ENCODE measurements at regions not wholly inside any gene's neighbourhood (a gene's known extent, or its start where the extent isn't known, plus 50 kb on each side); places are given as distances from the start of the nearest gene placed in this dataset.

GRCh38 chr1:42004860-42005259 is 86.1 kb upstream of the HIVEP3 start:
- Mint-ChIP-seq H3K27ac (no peak overlapping the region), H3K4me3 (no peak overlapping the region), H3K36me3 (ENCODE audit: low read depth) (no peaks in the 10 kb centered on the region), H3K9me3 (ENCODE audit: low read depth) (no peaks in the 10 kb centered on the region), H3K4me1 (peaks cover 17% of the 10 kb centered on the region), H3K27me3 (no peaks in the 10 kb centered on the region)
- DNase-seq (no peak), ATAC-seq (no peak)
- intact Hi-C loops (cut with DNase I, micrococcal nuclease): no loop called here
- ChIA-PET POLR2A (no interaction called here), CTCF (no interaction called here)

DNA sequence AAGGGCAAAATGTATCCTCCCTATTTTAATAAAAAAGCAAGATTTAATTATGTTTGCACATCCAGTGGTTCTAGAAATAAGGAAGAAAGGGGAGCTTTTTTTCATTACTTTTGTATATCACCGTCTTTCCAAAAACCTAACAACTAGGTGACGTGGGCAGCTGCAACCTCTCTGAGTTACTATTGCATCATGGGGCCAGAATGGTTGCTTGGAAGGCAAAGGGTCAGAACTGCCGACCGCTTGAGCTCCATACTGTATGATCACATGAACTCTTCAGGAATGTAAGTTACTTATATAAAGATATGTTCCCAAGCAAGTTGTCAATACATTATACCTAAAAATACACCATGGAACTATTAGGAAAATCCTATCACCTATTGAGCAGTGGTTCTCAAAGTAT is 85.6 kb upstream of the HIVEP3 start:
- POLR2A ChIA-PET: no interaction called here
- Mint-ChIP-seq H3K4me3 (no peak overlapping the region), H3K27me3 (no peaks in the 10 kb centered on the region), H3K4me1 (peaks cover 12% of the 10 kb centered on the region), H3K27ac (no peak overlapping the region), H3K36me3 (ENCODE audit: low read depth) (no peaks in the 10 kb centered on the region), H3K9me3 (ENCODE audit: low read depth) (no peaks in the 10 kb centered on the region)
- intact Hi-C loops (cut with DNase I, micrococcal nuclease): no loop called here
- DNase-seq (no peak), ATAC-seq (no peak)
- CTCF ChIA-PET: interaction anchor here (0.7 kb wide), 1 partner anchor 112 kb away, joined by 3 read pairs; no protein-coding TSS in a partner anchor

DNA sequence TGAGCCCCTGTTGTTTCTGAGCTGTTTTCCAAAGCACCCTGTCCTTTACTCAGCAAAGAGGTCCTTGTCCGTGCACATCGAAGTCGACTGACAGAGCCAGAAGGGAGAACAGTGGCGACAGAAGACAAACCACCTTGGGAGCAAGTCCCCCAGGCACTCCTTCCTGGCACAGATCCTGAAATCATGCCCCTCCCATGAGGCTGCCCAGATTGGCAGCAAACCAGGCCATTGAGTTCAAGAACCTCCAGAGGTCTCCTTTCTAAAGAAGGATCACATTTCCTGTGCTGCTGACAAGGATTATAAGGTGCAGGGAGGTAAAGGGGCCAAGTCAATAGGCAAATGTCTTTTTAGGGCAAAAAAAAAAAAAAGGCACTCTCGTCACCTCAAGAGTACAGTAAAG is 84.7 kb upstream of the HIVEP3 start:
- no peak overlapping the region for H3K4me3 Mint-ChIP-seq
- no peaks in the 10 kb centered on the region for H3K9me3 Mint-ChIP-seq (ENCODE audit: low read depth)
- H3K27me3 Mint-ChIP-seq: no peaks in the 10 kb centered on the region
- CTCF ChIA-PET: interaction anchor here (0.7 kb wide), 1 partner anchor 111 kb away, joined by 3 read pairs; no protein-coding TSS in a partner anchor
- peaks cover 11% of the 10 kb centered on the region for H3K4me1 Mint-ChIP-seq
- DNase-seq (no peak), ATAC-seq (no peak)
- no peak overlapping the region for H3K27ac Mint-ChIP-seq
- POLR2A ChIA-PET: no interaction called here
- intact Hi-C loops (cut with DNase I, micrococcal nuclease): no loop called here
- no peaks in the 10 kb centered on the region for H3K36me3 Mint-ChIP-seq (ENCODE audit: low read depth)

GRCh38 chr1:42002220-42002619 is 83.5 kb upstream of the HIVEP3 start:
- no peak overlapping the region for H3K4me3 Mint-ChIP-seq

GRCh38 chr1:42000766-42001165 is 82.0 kb upstream of the HIVEP3 start:
- peaks cover 5% of the 10 kb centered on the region for H3K4me1 Mint-ChIP-seq
- H3K27me3 Mint-ChIP-seq: no peaks in the 10 kb centered on the region
- no peak overlapping the region for H3K4me3 Mint-ChIP-seq
- no peak for DNase-seq
- intact Hi-C loops (cut with DNase I, micrococcal nuclease): no loop called here
- H3K36me3 Mint-ChIP-seq (ENCODE audit: low read depth): no peaks in the 10 kb centered on the region
- ATAC-seq: no peak
- no peak overlapping the region for H3K27ac Mint-ChIP-seq
- ChIA-PET CTCF (no interaction called here), POLR2A (no interaction called here)
- no peaks in the 10 kb centered on the region for H3K9me3 Mint-ChIP-seq (ENCODE audit: low read depth)

More at GRCh38 chr1:42002220-42002619, 83.5 kb upstream of the HIVEP3 start:
- Mint-ChIP-seq H3K27me3 (no peaks in the 10 kb centered on the region), H3K27ac (no peak overlapping the region), H3K9me3 (ENCODE audit: low read depth) (no peaks in the 10 kb centered on the region), H3K4me1 (peaks cover 9% of the 10 kb centered on the region), H3K36me3 (ENCODE audit: low read depth) (no peaks in the 10 kb centered on the region)
- CTCF ChIA-PET: interaction anchor here (0.7 kb wide), 1 partner anchor 1229 kb away, joined by 3 read pairs; no protein-coding TSS in a partner anchor
- DNase-seq (no peak), ATAC-seq (no peak)
- POLR2A ChIA-PET: no interaction called here
- intact Hi-C loops (cut with DNase I, micrococcal nuclease): no loop called here

GRCh38 chr1:41999884-42000283 is 81.2 kb upstream of the HIVEP3 start:
- DNase-seq: no peak
- Mint-ChIP-seq H3K9me3 (ENCODE audit: low read depth) (peaks cover 4% of the 10 kb centered on the region), H3K36me3 (ENCODE audit: low read depth) (peaks cover 4% of the 10 kb centered on the region), H3K4me3 (no peak overlapping the region), H3K27me3 (no peaks in the 10 kb centered on the region), H3K4me1 (peaks cover 13% of the 10 kb centered on the region), H3K27ac (no peak overlapping the region)
- CTCF ChIA-PET: no interaction called here
- POLR2A ChIA-PET: no interaction called here
- no peak for ATAC-seq
- intact Hi-C loops (cut with DNase I, micrococcal nuclease): no loop called here

DNA sequence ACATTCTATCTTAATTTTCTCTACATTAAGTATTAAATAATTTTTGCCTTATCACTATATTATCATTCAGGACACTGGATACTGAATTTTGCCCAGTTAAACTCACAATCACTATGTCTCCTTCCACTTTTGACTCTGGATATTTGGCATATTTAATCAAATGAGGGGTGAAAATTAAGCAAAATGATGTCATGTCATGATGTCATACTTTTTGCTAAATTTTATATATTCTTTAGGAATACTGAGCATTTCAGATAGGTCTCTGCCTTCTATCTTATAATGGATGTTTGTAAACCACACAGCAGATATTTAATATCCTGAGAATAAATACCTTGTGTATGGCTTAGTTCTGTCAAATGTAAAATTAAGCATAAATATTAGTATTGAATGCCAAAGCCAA is 79.5 kb upstream of the HIVEP3 start:
- Mint-ChIP-seq H3K4me1 (peaks cover 22% of the 10 kb centered on the region), H3K4me3 (no peak overlapping the region), H3K27ac (no peak overlapping the region), H3K9me3 (ENCODE audit: low read depth) (peaks cover 12% of the 10 kb centered on the region), H3K27me3 (no peaks in the 10 kb centered on the region), H3K36me3 (ENCODE audit: low read depth) (peaks cover 12% of the 10 kb centered on the region)
- intact Hi-C loops (cut with DNase I, micrococcal nuclease): no loop called here
- POLR2A ChIA-PET: no interaction called here
- ATAC-seq: no peak
- CTCF ChIA-PET: no interaction called here
- no peak for DNase-seq

DNA sequence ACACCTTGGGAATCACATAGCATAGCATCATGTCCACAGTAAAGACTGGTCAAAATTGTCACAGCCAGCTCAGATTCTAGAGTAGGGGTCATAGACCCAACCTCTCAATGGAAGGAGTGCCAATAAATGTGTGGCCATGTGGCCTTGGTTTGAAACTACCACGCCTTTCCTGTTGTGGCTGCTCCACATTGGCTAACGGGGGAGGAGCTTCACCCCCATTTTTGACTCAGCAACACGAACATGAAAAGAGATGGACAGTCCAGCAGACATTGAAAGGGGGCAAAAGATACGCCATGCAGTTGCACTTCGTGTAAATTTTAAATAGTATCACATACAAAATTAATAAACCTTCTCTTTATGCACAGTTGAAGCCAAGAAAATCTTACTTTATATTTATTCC is 78.4 kb upstream of the HIVEP3 start:
- intact Hi-C loops (cut with DNase I, micrococcal nuclease): no loop called here
- DNase-seq (no peak), ATAC-seq (no peak)
- Mint-ChIP-seq H3K27ac (no peak overlapping the region), H3K27me3 (no peaks in the 10 kb centered on the region), H3K36me3 (ENCODE audit: low read depth) (peaks cover 12% of the 10 kb centered on the region), H3K4me1 (peaks cover 20% of the 10 kb centered on the region), H3K9me3 (ENCODE audit: low read depth) (peaks cover 12% of the 10 kb centered on the region), H3K4me3 (no peak overlapping the region)
- CTCF ChIA-PET: no interaction called here
- POLR2A ChIA-PET: no interaction called here

DNA sequence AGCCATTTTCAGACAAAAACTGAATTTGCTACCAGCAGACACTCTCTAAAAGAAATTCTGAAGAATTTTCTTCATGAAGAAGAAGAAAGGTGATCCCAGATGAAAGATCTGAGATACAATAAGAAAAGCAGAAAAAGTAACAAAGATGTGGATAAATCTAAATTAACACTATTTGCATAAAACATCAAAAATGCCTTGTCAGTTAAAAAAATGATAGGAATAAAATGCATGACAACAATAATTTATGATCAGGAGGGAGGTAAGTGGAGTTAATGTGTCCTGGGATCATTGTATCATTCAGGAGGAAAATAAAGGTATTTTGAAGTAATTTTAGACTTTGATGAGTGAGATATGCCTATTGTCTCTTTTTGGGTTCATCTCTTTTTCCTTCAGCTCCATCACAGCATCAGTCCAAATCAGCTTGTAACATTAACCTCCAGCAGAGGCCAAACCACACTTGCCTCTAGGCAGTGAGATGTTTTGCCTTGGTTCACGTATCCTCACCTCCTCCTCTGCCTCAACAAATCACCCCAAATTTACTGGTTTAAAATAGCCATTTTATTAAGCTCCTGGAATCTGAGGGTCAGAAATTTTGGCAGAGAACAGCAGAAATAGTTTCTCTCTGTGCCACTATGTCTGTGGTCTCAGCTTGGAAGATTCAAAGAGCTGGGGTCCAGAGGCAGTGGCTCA is 76.9 kb upstream of the HIVEP3 start:
- Mint-ChIP-seq H3K4me1 (peaks cover 18% of the 10 kb centered on the region), H3K4me3 (no peak overlapping the region), H3K27ac (no peak overlapping the region), H3K9me3 (ENCODE audit: low read depth) (peaks cover 12% of the 10 kb centered on the region), H3K27me3 (no peaks in the 10 kb centered on the region), H3K36me3 (ENCODE audit: low read depth) (peaks cover 12% of the 10 kb centered on the region)
- ATAC-seq (no peak), DNase-seq (no peak)
- ChIA-PET POLR2A (no interaction called here), CTCF (interaction anchor here (0.5 kb wide), 1 partner anchor 507 kb away, joined by 3 read pairs; no protein-coding TSS in a partner anchor)
- intact Hi-C loops (cut with DNase I, micrococcal nuclease): no loop called here

DNA sequence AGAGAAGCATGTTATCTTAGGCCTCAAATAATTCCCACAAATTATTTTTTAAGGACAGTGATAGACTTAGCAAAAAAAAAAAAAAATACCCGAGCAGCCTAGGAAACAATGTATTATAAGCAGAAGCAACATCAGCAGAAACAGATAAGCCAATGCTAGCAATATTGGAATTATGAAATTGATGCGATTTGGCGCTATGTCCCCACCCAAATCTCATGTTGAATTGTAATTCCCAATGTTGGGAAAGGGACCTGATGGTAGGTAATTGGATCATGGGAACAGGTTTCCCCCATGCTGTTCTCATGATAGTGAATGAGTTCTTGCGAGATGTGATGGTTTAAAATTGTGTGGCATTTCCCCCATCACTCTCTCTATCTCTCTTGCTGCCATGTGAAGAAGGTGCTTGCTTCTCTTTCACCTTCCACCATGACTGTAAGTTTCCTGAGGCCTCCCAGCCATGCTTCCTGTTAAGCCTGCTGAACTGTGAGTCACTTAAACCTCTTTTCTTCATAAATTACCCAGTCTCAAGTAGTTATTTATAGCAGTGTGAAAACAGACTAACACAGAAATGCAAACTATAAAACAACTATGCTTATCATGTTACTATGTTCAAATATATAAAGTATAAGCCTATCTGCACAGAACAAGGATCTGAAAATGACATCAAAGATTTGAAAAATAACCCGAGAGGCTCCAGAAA is 75.6 kb upstream of the HIVEP3 start:
- Mint-ChIP-seq H3K27ac (peak overlapping the region; percentile 40), H3K9me3 (ENCODE audit: low read depth) (peaks cover 14% of the 10 kb centered on the region), H3K4me3 (no peak overlapping the region), H3K36me3 (ENCODE audit: low read depth) (peaks cover 13% of the 10 kb centered on the region), H3K27me3 (no peaks in the 10 kb centered on the region), H3K4me1 (peaks cover 18% of the 10 kb centered on the region)
- intact Hi-C loops (cut with DNase I, micrococcal nuclease): no loop called here
- peak; percentile 20 for DNase-seq
- CTCF ChIA-PET: no interaction called here
- POLR2A ChIA-PET: no interaction called here
- no peak for ATAC-seq

DNA sequence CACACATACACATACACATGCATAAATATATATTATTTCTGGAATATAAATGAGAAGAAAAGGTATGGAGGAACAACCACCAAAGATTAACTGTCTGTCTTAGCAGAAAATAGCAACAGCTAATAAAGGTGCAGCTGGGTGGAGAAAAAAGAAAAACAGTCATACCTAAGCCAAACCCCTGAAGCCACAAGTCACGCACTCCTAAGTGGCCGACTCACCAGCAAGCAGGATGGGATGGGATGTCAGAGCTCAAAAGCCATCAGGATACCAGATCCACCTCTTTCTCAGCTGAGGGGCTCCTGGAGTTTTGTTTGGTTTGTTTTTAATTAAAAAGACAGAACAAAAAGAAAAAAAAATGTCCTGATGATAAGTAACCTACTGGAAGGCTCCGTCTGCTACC is 64.7 kb upstream of the HIVEP3 start:
- no peaks in the 10 kb centered on the region for H3K27me3 Mint-ChIP-seq
- peaks cover 25% of the 10 kb centered on the region for H3K4me1 Mint-ChIP-seq
- POLR2A ChIA-PET: no interaction called here

DNA sequence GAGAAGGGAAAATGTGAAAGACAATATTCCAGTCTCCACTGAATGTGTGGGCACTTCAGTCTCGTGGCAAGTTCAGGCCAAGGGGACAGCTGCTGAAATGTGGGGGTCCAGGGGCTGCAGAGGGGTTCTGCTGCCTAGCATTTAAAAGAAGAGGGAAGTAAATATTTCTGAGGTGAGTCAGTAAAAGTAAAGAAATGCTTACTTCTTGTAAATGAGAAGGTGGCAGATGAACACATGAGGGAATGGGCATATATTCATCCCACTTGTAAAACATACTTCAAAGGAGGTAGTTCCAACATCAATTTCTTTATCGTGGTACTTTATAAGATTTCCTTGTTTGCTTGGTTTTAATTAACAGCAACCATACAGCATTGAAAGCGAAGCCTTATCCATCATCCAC is 63.1 kb upstream of the HIVEP3 start:
- H3K27me3 Mint-ChIP-seq: no peaks in the 10 kb centered on the region
- no peaks in the 10 kb centered on the region for H3K36me3 Mint-ChIP-seq (ENCODE audit: low read depth)
- peaks cover 25% of the 10 kb centered on the region for H3K4me1 Mint-ChIP-seq
- ATAC-seq (no peak), DNase-seq (no peak)
- H3K27ac Mint-ChIP-seq: no peak overlapping the region
- intact Hi-C loops (cut with DNase I, micrococcal nuclease): no loop called here
- H3K9me3 Mint-ChIP-seq (ENCODE audit: low read depth): no peaks in the 10 kb centered on the region
- no peak overlapping the region for H3K4me3 Mint-ChIP-seq
- POLR2A ChIA-PET: no interaction called here
- CTCF ChIA-PET: interaction anchor here (0.6 kb wide), 2 partner anchors 62 to 363 kb away, joined by 3 read pairs; no protein-coding TSS in a partner anchor

More for the DNA sequence above, 64.7 kb upstream of the HIVEP3 start:
- Mint-ChIP-seq H3K9me3 (ENCODE audit: low read depth) (no peaks in the 10 kb centered on the region), H3K36me3 (ENCODE audit: low read depth) (no peaks in the 10 kb centered on the region), H3K27ac (no peak overlapping the region), H3K4me3 (no peak overlapping the region)
- no peak for DNase-seq
- intact Hi-C loops (cut with DNase I, micrococcal nuclease): no loop called here
- ATAC-seq: no peak
- CTCF ChIA-PET: no interaction called here
